Activated CD8-positive, alpha-beta memory T cell treated with anti-CD3 and anti-CD28 coated beads, Interleukin-2, amount 50 U/mL, for 4 hours (primary cell): ENCODE measurements at regions not wholly inside any gene's neighbourhood (a gene's known extent, or its start where the extent isn't known, plus 50 kb on each side); places are given as distances from the start of the nearest gene placed in this dataset.

ENCODE experiments used
- DNase-seq: peaks from one replicate; pipeline ENCODE4 v3.0.0-alpha.2; 2020

- no peak for DNase-seq
Observed at GRCh38 chr4:163895378-163896005, 401.0 kb downstream of the TMA16 start.

DNA sequence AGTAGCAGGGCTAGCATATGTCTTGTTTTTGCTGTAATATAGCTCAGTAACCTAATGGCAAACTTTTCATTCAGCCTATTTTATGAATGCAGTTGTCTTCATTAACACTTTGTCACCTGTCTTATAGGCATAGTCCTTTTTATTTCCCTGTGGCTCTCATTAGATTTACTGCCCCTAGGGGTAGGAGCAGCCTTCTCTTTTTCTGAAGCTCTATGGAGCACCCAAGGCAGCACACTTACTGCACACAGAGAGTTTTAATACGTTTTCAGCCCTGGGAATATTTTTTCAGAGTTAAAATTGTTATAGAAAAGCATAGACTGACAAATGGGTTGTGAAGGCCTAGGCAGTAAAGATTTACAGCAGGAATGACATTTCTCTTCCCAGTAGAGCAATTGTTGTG is 406.8 kb downstream of the TMA16 start:
- DNase-seq, result no peak

GRCh38 chr4:163902417-163902816 is 407.9 kb downstream of the TMA16 start:
- DNase-seq, result no peak

DNA sequence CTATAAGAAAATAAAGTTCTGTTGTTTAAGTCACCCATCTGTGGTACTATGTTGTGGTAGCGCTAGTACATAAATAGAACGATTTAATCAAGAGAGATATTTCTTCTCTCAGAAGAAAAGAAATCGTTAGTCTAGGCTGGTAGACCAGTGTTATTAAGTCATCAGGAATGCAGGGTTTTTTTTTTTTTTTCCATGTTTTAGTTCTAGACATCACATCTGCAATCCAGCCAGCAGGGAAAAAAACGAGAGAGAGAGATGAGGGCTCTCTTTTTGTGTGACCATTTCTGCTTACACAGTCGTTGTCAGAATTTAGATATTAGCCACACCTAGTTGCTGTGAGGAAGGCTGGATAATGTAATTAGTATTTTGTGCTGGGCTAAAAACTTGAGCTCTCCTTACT is 417.4 kb downstream of the TMA16 start:
- DNase-seq, result no peak

GRCh38 chr4:163913571-163913970 is 419.1 kb downstream of the TMA16 start:
- no peak for DNase-seq

DNA sequence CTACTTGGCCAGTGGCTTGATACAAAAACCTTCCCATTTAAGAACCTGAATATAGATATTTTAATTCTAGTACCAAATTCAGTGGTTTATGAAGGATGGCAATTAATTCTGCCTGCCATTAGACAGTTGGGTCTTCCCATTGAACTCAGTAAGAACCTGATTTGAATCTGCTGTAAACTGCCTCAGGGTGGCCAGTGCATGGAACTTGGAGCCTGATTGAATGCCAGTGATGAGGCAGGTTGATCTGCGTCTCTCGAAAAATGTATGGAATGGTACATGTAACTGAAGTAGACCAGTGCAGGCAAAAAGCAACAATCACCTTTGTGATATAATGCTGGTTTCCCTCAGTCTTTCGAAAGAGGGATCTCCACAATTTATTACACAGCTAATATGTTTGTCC is 421.4 kb downstream of the TMA16 start:
- DNase-seq, result no peak

DNA sequence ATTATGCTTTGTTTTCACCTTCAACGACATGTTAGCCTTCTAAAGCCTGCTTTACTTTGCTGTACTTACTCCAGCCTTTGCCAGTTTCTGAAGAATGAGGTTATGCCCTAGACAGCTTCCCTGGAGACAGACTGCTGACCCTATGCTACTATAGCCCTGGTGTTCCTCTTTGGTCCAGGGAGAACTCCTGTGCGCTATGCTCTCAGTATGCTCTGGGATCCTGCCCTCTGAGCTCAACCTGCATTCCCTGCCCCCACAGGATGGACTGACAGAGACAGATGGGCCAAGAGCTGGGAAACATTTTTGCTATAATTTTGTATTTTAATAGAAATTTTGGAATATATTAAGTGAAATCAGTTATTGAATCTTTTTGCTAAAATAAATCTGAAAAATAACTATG is 425.9 kb downstream of the TMA16 start:
- DNase-seq, result no peak

DNA sequence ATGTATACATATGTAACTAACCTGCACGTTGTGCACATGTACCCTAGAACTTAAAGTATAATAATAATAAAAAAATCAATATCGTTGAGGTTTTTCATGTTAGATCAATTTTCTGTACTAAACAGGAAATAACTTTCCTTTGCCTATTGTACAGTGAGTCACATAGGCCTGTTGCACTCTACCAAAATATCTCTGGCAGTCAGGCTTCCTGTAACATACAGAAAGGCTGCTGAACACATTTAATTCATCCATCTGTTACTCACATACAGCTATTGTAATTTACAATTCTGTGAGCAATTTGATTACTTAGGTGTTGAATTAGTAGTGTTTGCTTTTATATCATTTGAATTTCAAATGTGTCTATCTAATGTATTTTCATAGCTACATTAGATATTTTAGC is 427.8 kb downstream of the TMA16 start:
- no peak for DNase-seq

GRCh38 chr4:163923092-163923491 is 428.6 kb downstream of the TMA16 start:
- no peak for DNase-seq

GRCh38 chr4:163930086-163930485 is 435.6 kb downstream of the TMA16 start:
- DNase-seq, result no peak

DNA sequence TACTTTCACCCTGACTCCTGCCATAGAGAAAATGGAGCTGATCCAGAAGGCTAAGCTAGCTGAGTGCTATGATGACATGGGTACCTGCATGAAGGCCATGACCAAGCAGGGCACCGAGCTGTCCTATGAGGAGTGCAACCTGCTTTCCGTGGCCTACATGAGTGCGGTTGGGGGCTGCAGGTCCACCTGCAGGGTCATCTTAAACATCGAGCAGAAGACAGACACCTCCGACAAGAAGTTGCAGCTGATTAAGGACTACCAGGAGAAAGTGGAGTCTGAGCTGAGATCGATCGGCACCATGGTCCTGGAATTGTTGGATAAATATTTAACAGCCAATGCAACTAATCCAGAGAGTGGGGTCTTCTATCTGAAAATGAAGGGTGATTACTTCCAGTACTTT is 438.0 kb downstream of the TMA16 start:
- no peak for DNase-seq

DNA sequence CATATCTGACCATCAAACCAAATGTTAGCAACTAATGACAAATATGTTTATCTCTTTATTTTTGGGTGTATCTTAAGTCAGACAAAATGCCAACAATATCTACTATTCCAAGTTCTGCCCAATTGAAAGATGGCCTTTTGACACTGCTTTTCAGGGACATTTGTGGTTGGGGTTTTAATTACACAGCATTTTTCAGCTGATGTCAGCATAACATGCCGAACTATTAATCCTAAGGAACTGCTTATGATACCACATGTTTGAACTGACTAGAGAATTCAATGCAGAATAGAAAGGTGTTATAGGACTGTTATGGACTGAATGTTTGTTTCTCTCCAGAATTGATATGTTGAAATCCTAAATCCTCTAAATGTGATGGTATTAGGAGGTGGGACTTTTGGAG is 445.1 kb downstream of the TMA16 start:
- no peak for DNase-seq

DNA sequence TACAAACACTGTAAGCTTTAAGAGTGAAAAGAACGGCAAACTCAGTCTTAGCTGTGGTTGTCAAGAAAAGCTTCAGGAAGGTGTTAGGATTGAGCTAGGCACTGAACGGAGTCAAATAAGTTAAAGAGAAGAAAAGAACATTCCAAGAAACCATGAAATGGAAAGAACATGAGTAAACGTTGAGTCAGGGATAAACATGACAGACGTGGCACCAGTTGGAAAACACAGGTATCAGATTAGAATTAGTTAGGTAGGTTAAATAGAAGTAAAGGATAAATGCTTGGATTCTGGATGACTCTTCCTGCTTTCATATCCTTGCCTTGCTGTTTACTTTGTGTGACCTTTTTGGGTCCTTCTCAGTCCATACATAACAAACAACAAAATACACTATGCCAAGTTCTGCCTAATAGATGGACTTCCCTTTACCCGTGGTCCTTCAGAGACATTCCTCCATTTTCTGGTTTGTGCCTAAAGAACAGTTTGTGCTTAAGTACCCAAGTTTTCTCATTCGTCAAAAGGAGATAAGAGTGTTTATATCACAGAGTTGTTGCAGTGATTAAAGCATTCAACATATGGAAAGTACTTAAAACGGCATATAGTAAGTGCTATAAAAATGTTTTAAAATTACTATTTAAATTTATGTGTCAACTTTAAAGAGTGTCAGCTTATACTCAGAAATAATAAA is 446.9 kb downstream of the TMA16 start:
- DNase-seq, result no peak

DNA sequence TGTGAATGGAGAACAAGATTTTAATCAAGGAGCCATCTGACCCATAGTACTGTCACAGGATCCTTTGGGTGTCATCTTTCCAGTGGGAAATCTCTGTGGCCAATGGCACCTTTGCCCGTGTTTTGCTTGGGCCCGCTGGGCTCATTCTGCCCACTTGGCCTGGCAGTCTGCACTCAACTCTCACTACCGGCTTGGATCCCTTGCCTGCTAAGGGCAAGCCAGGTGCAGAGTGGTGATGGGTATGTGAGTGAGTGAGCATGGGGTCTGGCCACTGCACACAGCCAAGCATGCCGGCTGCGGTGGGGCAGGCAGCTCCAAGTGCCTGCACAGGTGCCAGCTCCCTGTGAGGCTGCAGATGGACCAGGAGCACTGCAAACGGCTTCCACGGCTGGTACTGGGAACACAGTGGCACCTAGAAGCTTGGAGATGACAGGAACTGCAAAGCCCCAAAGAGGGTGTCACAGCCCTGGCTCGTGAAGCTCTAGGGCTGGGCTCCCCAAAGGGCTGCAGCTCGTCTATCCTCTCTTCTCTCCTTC is 454.5 kb downstream of the TMA16 start:
- no peak for DNase-seq

DNA sequence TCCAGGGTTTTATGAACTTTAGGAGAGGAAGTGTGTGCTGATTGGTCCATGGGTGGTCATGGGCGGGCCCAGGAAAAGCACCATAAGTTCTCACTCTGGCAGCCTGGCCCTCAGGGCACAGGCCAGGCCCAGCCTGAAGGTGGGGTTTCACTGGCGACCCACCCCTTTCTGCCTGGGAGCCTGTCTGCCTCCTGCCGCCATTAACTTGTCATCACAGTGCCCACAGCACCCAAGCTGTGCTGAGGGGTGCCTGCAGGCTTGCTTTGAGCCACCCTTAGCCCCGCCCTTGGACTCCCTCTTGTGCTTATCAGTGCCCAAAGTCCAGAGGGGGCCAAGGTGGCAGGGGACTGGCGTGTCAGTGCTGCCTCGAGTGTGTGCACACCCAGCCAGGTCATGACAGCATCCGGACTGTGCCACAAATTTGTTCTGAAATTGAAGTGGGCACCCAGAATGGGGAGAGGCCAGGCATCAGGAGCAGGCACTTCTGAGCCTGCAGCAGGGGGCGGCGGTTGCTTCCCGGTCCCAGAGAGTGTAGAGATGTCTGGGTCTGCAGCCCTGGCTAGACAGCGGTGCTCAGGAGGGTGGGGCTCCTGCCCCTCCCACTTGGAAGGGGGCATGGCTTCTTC is 455.6 kb downstream of the TMA16 start:
- no peak for DNase-seq

DNA sequence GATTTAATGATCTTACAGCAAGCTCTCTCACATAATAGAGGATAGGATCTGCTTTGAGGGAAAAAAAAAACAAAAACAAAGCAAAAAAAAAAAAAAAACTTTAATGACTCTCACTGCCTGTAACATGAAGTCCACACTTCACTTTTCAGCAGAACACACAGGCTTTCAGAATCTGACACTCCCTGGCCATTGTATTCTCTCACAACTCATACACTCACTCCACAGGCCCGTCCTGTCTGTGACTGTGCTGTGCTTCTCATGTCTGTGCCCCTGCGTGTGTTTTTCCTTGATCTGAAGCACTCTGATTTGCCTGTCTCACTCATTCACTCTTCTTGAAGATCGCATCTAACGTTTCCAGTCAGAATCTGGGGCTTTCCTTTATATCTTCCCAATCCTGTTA is 460.8 kb downstream of the TMA16 start:
- DNase-seq, result no peak

DNA sequence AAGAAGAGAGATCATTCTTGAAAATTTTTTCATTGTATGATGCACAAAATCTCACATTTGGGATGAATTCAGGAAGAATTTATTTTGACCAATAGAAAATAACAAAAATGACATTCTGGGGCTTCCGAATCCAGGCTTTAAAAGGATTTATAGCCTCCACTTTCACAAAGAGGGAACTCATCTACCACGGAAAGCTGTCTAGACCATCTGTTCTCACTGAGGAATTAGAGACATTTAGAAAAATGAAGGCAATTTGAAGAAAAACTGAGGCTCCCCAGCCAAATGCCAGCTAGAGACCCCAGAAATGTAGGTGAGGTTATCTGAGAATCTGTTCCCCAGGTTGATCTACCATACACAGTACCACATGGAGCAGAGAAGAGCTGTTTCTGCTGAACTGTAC is 464.3 kb downstream of the TMA16 start:
- no peak for DNase-seq

DNA sequence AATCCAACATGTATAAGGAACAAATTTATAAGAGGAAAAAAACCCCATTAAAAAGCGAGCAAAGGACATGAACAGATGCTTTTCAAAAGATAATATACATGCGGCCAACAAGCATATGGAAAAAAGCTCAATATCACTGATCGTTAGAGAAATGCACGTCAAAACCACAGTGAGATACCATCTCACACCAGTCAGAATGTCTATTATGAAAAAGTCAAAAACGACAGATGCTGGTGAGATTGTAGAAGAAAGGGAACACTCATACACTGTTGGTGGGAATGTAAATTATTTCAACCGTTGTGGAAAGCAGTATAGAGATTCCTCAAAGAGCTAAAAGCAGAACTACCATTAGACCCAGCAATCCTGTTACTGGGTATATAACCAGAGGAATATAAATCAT is 465.4 kb downstream of the TMA16 start:
- no peak for DNase-seq

GRCh38 chr4:163966612-163967011 is 472.1 kb downstream of the TMA16 start:
- DNase-seq, result no peak

GRCh38 chr4:163967263-163967662 is 472.8 kb downstream of the TMA16 start:
- DNase-seq, result no peak

GRCh38 chr4:163967710-163968109 is 473.2 kb downstream of the TMA16 start:
- no peak for DNase-seq

GRCh38 chr4:163969291-163969690 is 474.8 kb downstream of the TMA16 start:
- DNase-seq, result no peak

DNA sequence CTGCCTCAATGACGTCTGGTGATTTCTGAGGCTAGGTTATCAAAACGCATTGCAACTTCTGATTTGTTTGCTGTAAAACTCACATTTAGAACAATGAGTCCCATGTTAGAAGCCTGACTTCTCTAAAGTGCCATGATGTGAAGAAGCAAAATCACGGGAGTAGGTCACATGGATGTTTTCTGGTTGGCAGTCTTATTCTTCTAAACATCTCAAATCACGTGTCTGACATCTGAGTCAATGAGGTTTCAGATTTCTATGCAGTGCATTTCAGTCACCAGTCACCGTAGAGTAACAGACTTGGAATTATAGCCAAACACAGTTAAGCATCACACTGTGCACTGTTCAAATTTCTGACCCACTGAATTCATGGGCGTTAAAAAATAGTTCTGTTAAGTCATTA is 482.1 kb downstream of the TMA16 start:
- DNase-seq, result no peak

GRCh38 chr4:163988391-163988790 is 493.9 kb downstream of the TMA16 start:
- no peak for DNase-seq
